Suprapubic skin (tissue), 4 donors: ENCODE measurements at regions not wholly inside any gene's neighbourhood (a gene's known extent, or its start where the extent isn't known, plus 50 kb on each side); places are given as distances from the start of the nearest gene placed in this dataset.

Experiments used
- EP300 ChIP-seq: sonication (generic); formaldehyde crosslinking; IDR thresholded peaks from one replicate; pipeline ENCODE4 v1.6.1; 2017; ENCODE audit warnings: antibody characterized with exemption
- POLR2A ChIP-seq, 2 donors: fragments of 450-650 bp; IDR thresholded peaks; one replicate each; pipeline ENCODE4 v1.6.1; 2017; ENCODE audit warnings: antibody characterized with exemption in 2 of 2, mild to moderate bottlenecking in 2 of 2, moderate library complexity in 2 of 2
- POLR2AphosphoS5 ChIP-seq, 3 donors: sonication (generic); formaldehyde crosslinking; IDR thresholded peaks; one replicate each; pipeline ENCODE4 v1.6.1; 2017; ENCODE audit warnings: antibody characterized with exemption in 3 of 3
- TF ChIP-seq, protein P1 (sequence below), 2 donors: fragments of 200-600 bp in 1 of 2; fragments of 450-650 bp in 1 of 2; sonication (generic) in 1 of 2; IDR thresholded peaks; one replicate each; pipeline ENCODE4 v1.5.1; 2016 to 2019; ENCODE audit warnings: antibody characterized with exemption in 2 of 2, mild to moderate bottlenecking in 1 of 2, moderate library complexity in 1 of 2

DNA sequence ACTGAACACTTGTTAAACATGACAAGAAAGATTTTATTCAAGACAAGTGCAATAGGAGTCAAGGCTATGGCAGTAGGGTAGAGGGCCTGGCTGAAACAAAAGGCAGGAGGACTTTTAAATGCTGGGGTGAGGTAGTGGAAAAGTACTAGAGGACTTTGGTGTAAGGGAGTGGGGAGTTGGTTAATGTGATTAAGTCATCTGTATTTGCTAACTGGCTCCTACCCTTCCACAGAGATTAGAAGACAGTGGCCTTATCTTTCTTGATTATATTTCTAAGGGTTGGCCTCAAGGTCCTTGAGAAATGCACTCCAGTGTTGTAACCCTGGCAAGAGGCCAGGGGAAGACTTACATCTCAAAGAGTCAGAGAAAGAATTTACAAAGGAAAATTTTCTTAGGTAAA is 160.2 kb upstream of the FTMT start:
- TF ChIP-seq, protein P1, sequence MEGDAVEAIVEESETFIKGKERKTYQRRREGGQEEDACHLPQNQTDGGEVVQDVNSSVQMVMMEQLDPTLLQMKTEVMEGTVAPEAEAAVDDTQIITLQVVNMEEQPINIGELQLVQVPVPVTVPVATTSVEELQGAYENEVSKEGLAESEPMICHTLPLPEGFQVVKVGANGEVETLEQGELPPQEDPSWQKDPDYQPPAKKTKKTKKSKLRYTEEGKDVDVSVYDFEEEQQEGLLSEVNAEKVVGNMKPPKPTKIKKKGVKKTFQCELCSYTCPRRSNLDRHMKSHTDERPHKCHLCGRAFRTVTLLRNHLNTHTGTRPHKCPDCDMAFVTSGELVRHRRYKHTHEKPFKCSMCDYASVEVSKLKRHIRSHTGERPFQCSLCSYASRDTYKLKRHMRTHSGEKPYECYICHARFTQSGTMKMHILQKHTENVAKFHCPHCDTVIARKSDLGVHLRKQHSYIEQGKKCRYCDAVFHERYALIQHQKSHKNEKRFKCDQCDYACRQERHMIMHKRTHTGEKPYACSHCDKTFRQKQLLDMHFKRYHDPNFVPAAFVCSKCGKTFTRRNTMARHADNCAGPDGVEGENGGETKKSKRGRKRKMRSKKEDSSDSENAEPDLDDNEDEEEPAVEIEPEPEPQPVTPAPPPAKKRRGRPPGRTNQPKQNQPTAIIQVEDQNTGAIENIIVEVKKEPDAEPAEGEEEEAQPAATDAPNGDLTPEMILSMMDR (IDR thresholded peaks at IDR 0.05) = no peak
- no peak for TF ChIP-seq POLR2A (IDR thresholded peaks at IDR 0.05)
- no peak for TF ChIP-seq POLR2AphosphoS5 (IDR thresholded peaks at IDR 0.05)
- no peak for TF ChIP-seq EP300
